ENCODE measurements at regions not wholly inside any gene's neighbourhood (a gene's known extent, or its start where the extent isn't known, plus 50 kb on each side); places are given as distances from the start of the nearest gene placed in this dataset.

DNA sequence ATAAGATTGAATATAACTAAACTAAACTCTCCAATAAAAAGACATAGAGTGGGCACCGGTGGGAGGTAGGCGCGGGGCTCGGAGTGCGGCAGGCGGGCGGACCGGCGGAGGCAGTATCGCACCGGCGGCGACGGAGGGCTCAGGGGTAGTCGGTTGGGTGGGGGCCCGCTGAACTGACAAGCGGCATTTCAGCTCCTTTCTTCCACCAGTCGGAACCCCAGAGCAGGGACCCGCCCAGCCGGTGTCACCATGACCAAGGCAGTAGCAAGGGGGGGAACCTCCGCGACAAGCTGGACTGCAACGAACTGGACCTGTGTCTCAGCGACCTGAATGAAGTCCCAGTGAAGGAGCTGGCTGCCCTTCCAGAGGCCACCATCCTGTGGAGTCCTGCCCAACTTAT, 156.7 kb downstream of the HINT1 start:
- TF ChIP-seq, protein P1, sequence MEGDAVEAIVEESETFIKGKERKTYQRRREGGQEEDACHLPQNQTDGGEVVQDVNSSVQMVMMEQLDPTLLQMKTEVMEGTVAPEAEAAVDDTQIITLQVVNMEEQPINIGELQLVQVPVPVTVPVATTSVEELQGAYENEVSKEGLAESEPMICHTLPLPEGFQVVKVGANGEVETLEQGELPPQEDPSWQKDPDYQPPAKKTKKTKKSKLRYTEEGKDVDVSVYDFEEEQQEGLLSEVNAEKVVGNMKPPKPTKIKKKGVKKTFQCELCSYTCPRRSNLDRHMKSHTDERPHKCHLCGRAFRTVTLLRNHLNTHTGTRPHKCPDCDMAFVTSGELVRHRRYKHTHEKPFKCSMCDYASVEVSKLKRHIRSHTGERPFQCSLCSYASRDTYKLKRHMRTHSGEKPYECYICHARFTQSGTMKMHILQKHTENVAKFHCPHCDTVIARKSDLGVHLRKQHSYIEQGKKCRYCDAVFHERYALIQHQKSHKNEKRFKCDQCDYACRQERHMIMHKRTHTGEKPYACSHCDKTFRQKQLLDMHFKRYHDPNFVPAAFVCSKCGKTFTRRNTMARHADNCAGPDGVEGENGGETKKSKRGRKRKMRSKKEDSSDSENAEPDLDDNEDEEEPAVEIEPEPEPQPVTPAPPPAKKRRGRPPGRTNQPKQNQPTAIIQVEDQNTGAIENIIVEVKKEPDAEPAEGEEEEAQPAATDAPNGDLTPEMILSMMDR (IDR thresholded peaks at IDR 0.05; ENCODE audit: control extremely low read depth in 1 of 3, insufficient read depth in 1 of 3, low read depth in 1 of 3, low read length in 3 of 3): no peak
- no peak for TF ChIP-seq RAD21 (IDR thresholded peaks at IDR 0.05 in 1 of 2, conservative IDR thresholded peaks at IDR 0.05 in 1 of 2; ENCODE audit: low read depth in 2 of 2, low read length in 2 of 2)
- no peak for TF ChIP-seq TAF1 (IDR thresholded peaks at IDR 0.05; ENCODE audit: low read depth, low read length)
- no peak for TF ChIP-seq CHD2 (IDR thresholded peaks at IDR 0.05; ENCODE audit: low read length)
- TF ChIP-seq, protein P2, sequence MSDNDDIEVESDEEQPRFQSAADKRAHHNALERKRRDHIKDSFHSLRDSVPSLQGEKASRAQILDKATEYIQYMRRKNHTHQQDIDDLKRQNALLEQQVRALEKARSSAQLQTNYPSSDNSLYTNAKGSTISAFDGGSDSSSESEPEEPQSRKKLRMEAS (IDR thresholded peaks at IDR 0.05): no peak

Measured in H1 (cell line).